ENCODE measurements at regions not wholly inside any gene's neighbourhood (a gene's known extent, or its start where the extent isn't known, plus 50 kb on each side); places are given as distances from the start of the nearest gene placed in this dataset.

- TF ChIP-seq CTCF (IDR thresholded peaks at IDR 0.05; ENCODE audit: low read depth, low read length) (no peak), EZH2phosphoT487 (IDR thresholded peaks at IDR 0.05; ENCODE audit: low read depth) (no peak)
Observed at GRCh38 chr1:192491804-192492554, 83.6 kb upstream of the RGS1 start.

Data from OCI-LY3 (cell line).